NCI-H2196 treated with DMSO at 0.1 percent for 48 hours (cell line): ENCODE measurements at regions not wholly inside any gene's neighbourhood (a gene's known extent, or its start where the extent isn't known, plus 50 kb on each side); places are given as distances from the start of the nearest gene placed in this dataset.

Experiments used
- DNase-seq: peaks from one replicate; lab custom pipeline; 2025; ENCODE audit not compliant: unreplicated experiment; lab: John Stamatoyannopoulos, UW

GRCh38 chr4:38189445-38189844, 229.2 kb downstream of the PTTG2 start:
- no peak for DNase-seq

GRCh38 chr4:38190717-38191178, 230.6 kb downstream of the PTTG2 start:
- no peak for DNase-seq

GRCh38 chr4:38192516-38192915, 232.3 kb downstream of the PTTG2 start:
- no peak for DNase-seq

- DNase-seq = no peak
Measured at GRCh38 chr4:38193236-38193863, 233.2 kb downstream of the PTTG2 start.

GRCh38 chr4:38194047-38194602, 233.9 kb downstream of the PTTG2 start:
- no peak for DNase-seq

GRCh38 chr4:38195486-38195885, 235.3 kb downstream of the PTTG2 start:
- DNase-seq = no peak

- no peak for DNase-seq
Measured at GRCh38 chr4:38195911-38196310, 235.7 kb downstream of the PTTG2 start.

GRCh38 chr4:38202242-38202641, 242.0 kb downstream of the PTTG2 start:
- no peak for DNase-seq

GRCh38 chr4:38203609-38204008, 243.4 kb downstream of the PTTG2 start:
- DNase-seq = no peak

GRCh38 chr4:38204339-38205035, 244.3 kb downstream of the PTTG2 start:
- no peak for DNase-seq

GRCh38 chr4:38205261-38205660, 245.1 kb downstream of the PTTG2 start:
- DNase-seq = no peak

- no peak for DNase-seq
Measured at GRCh38 chr4:38207110-38207457, 246.9 kb downstream of the PTTG2 start.

- no peak for DNase-seq
Measured at GRCh38 chr4:38209654-38210053, 249.5 kb downstream of the PTTG2 start.

GRCh38 chr4:38210396-38211114, 250.4 kb downstream of the PTTG2 start:
- no peak for DNase-seq

- no peak for DNase-seq
Measured at GRCh38 chr4:38211885-38212284, 251.7 kb downstream of the PTTG2 start.

GRCh38 chr4:38213083-38213805, 253.0 kb downstream of the PTTG2 start:
- no peak for DNase-seq

- DNase-seq = no peak
Measured at GRCh38 chr4:38222892-38223291, 262.7 kb downstream of the PTTG2 start.

GRCh38 chr4:38223306-38223705, 263.1 kb downstream of the PTTG2 start:
- no peak for DNase-seq

- no peak for DNase-seq
Measured at GRCh38 chr4:38223782-38224236, 263.6 kb downstream of the PTTG2 start.

GRCh38 chr4:38224850-38225249, 264.7 kb downstream of the PTTG2 start:
- DNase-seq = no peak

GRCh38 chr4:38226170-38226569, 266.0 kb downstream of the PTTG2 start:
- DNase-seq = no peak
